Glutamatergic neuron (in vitro differentiated cells): ENCODE measurements at regions not wholly inside any gene's neighbourhood (a gene's known extent, or its start where the extent isn't known, plus 50 kb on each side); places are given as distances from the start of the nearest gene placed in this dataset.

Experiments
- DNase-seq: peaks from one replicate; pipeline ENCODE4 v3.0.0; 2022
- H3K27ac Mint-ChIP-seq: one replicate; pipeline ENCODE4 v1.8.0; 2020; ENCODE audit warnings: mild to moderate bottlenecking, mixed read lengths, inconsistent platforms; ENCODE audit not compliant: unreplicated experiment
- H3K27me3 Mint-ChIP-seq: one replicate; pipeline ENCODE4 v1.8.0; 2020; ENCODE audit warnings: mild to moderate bottlenecking, moderate library complexity, mixed read lengths, inconsistent platforms; ENCODE audit not compliant: unreplicated experiment
- H3K36me3 Mint-ChIP-seq: one replicate; pipeline ENCODE4 v1.8.0; 2020; ENCODE audit warnings: mild to moderate bottlenecking, mixed read lengths, inconsistent platforms; ENCODE audit not compliant: unreplicated experiment
- H3K4me1 Mint-ChIP-seq: one replicate; pipeline ENCODE4 v1.8.0; 2020; ENCODE audit warnings: mild to moderate bottlenecking, low read depth, mixed read lengths, inconsistent platforms; ENCODE audit not compliant: unreplicated experiment
- H3K4me3 Mint-ChIP-seq: one replicate; pipeline ENCODE4 v1.8.0; 2020; ENCODE audit warnings: mild to moderate bottlenecking, mixed read lengths, inconsistent platforms; ENCODE audit not compliant: unreplicated experiment
- H3K9me3 Mint-ChIP-seq: one replicate; pipeline ENCODE4 v1.8.0; 2020; ENCODE audit warnings: mild to moderate bottlenecking, moderate library complexity, mixed read lengths, inconsistent platforms; ENCODE audit not compliant: unreplicated experiment
- CTCF ChIP-seq: fragments of 200-600 bp; sonication (generic); IDR thresholded peaks from one replicate; pipeline ENCODE4 v1.5.0; 2021; ENCODE audit not compliant: partially characterized antibody, unreplicated experiment

GRCh38 chr5:29122306-29122705 is 2071.2 kb upstream of the CDH6 start:
- Mint-ChIP-seq H3K27ac (no peak overlapping the region), H3K27me3 (no peaks in the 10 kb centered on the region), H3K9me3 (peaks cover 1% of the 10 kb centered on the region), H3K4me3 (no peak overlapping the region), H3K36me3 (no peaks in the 10 kb centered on the region), H3K4me1 (no peaks in the 10 kb centered on the region)
- DNase-seq, result no peak
- TF ChIP-seq CTCF, result no peak

GRCh38 chr5:29114331-29114768 is 2076.0 kb upstream of the CDH9 start:
- no peaks in the 10 kb centered on the region for H3K4me1 Mint-ChIP-seq
- peaks cover 1% of the 10 kb centered on the region for H3K9me3 Mint-ChIP-seq
- no peak overlapping the region for H3K27ac Mint-ChIP-seq
- no peak for TF ChIP-seq CTCF
- no peak overlapping the region for H3K4me3 Mint-ChIP-seq
- H3K36me3 Mint-ChIP-seq, result no peaks in the 10 kb centered on the region
- H3K27me3 Mint-ChIP-seq, result peaks cover 1% of the 10 kb centered on the region
- DNase-seq, result no peak

GRCh38 chr5:29113516-29113915 is 2075.1 kb upstream of the CDH9 start:
- TF ChIP-seq CTCF, result no peak
- no peak overlapping the region for H3K27ac Mint-ChIP-seq
- no peak for DNase-seq
- H3K4me1 Mint-ChIP-seq, result no peaks in the 10 kb centered on the region
- H3K27me3 Mint-ChIP-seq, result peaks cover 1% of the 10 kb centered on the region
- peaks cover 1% of the 10 kb centered on the region for H3K9me3 Mint-ChIP-seq
- H3K36me3 Mint-ChIP-seq, result no peaks in the 10 kb centered on the region
- H3K4me3 Mint-ChIP-seq, result no peak overlapping the region

- H3K27me3 Mint-ChIP-seq, result no peaks in the 10 kb centered on the region
- no peak overlapping the region for H3K4me3 Mint-ChIP-seq
- H3K36me3 Mint-ChIP-seq, result no peaks in the 10 kb centered on the region
- H3K27ac Mint-ChIP-seq, result no peak overlapping the region
- no peak for TF ChIP-seq CTCF
- H3K9me3 Mint-ChIP-seq, result no peaks in the 10 kb centered on the region
- DNase-seq, result no peak
- H3K4me1 Mint-ChIP-seq, result no peaks in the 10 kb centered on the region
These were observed 2061.2 kb upstream of the CDH9 start for GRCh38 chr5:29099585-29099984.

GRCh38 chr5:29089591-29090130 is 2051.3 kb upstream of the CDH9 start:
- Mint-ChIP-seq H3K27ac (no peak overlapping the region), H3K4me1 (peaks cover 3% of the 10 kb centered on the region), H3K36me3 (no peaks in the 10 kb centered on the region), H3K27me3 (no peaks in the 10 kb centered on the region), H3K9me3 (no peaks in the 10 kb centered on the region), H3K4me3 (no peak overlapping the region)
- no peak for DNase-seq
- no peak for TF ChIP-seq CTCF
